ENCODE measurements at regions not wholly inside any gene's neighbourhood (a gene's known extent, or its start where the extent isn't known, plus 50 kb on each side); places are given as distances from the start of the nearest gene placed in this dataset.

- no peak for TF ChIP-seq YY1 (IDR thresholded peaks at IDR 0.05; ENCODE audit: insufficient read depth, insufficient read length)
- TF ChIP-seq SUZ12 (IDR thresholded peaks at IDR 0.05; ENCODE audit: extremely low read depth, insufficient read depth, insufficient read length) = no peak
Observed at GRCh38 chr5:90311401-90311800, 98.2 kb downstream of the CETN3 start.

Measured in NT2/D1 (cell line).